Caco-2 (cell line): ENCODE measurements at regions not wholly inside any gene's neighbourhood (a gene's known extent, or its start where the extent isn't known, plus 50 kb on each side); places are given as distances from the start of the nearest gene placed in this dataset.

Source experiments
- BruUV-seq: library from RNA; stranded (reverse); fragments of 400-500 nt; replicated peaks from 2 replicates; lab custom pipeline; 2021; lab: Mats Ljungman, UMichigan
- CTCF ChIA-PET: fragments of 300-600 bp; sonication (Branson Sonifier 250); formaldehyde crosslinking; loops from one replicate; lab custom pipeline; 2022; ENCODE audit warnings: antibody characterized with exemption; lab: Charles Lee
- POLR2A ChIA-PET: fragments of 300-600 bp; sonication (Branson Sonifier 250); formaldehyde crosslinking; loops from one replicate; lab custom pipeline; 2022; ENCODE audit warnings: antibody characterized with exemption; lab: Charles Lee
- DNase-seq, 2 experiments: peaks; one replicate each; pipeline versions ENCODE4 v3.0.0 to v3.0.0-alpha.2; 2020 to 2022
- H3K27me3 ChIP-seq: replicated peaks from 2 replicates; pipeline ENCODE4 v1.6.0; 2011; ENCODE audit warnings: low read length; ENCODE audit not compliant: control insufficient read depth, insufficient read depth
- H3K36me3 ChIP-seq: 2 replicates; pipeline ENCODE4 v1.5.1; 2011; ENCODE audit warnings: low read length; ENCODE audit not compliant: control insufficient read depth, insufficient read depth
- H3K4me1 ChIP-seq: fragments of 250-450 bp; sonication (Bioruptor Pico); 2 replicates; pipeline ENCODE4 v1.5.1; 2020; ENCODE audit warnings: mild to moderate bottlenecking
- H3K4me3 ChIP-seq: 2 replicates; pipeline ENCODE4 v1.5.1; 2011; ENCODE audit warnings: low read depth, mild to moderate bottlenecking, control low read depth, low read length
- H3K9me3 ChIP-seq: fragments of 250-450 bp; sonication (Bioruptor Pico); 2 replicates; pipeline ENCODE4 v1.5.1; 2020; ENCODE audit warnings: mild to moderate bottlenecking, moderate library complexity
- H3K27ac Mint-ChIP-seq: one replicate; pipeline ENCODE4 v1.8.0; 2022; ENCODE audit warnings: mixed read lengths; ENCODE audit not compliant: unreplicated experiment
- H3K27me3 Mint-ChIP-seq: one replicate; pipeline ENCODE4 v1.8.0; 2022; ENCODE audit warnings: mixed read lengths; ENCODE audit not compliant: insufficient read depth, unreplicated experiment
- H3K36me3 Mint-ChIP-seq: one replicate; pipeline ENCODE4 v1.8.0; 2022; ENCODE audit warnings: mild to moderate bottlenecking, mixed read lengths; ENCODE audit not compliant: insufficient read depth, unreplicated experiment
- H3K4me1 Mint-ChIP-seq: one replicate; pipeline ENCODE4 v1.8.0; 2022; ENCODE audit warnings: low read depth, mixed read lengths; ENCODE audit not compliant: unreplicated experiment
- H3K4me3 Mint-ChIP-seq: one replicate; pipeline ENCODE4 v1.8.0; 2022; ENCODE audit warnings: mild to moderate bottlenecking, moderate library complexity, mixed read lengths; ENCODE audit not compliant: unreplicated experiment
- H3K9me3 Mint-ChIP-seq: one replicate; pipeline ENCODE4 v1.8.0; 2022; ENCODE audit warnings: mixed read lengths; ENCODE audit not compliant: unreplicated experiment
- intact Hi-C: fragments of 100-400 bp; cut with micrococcal nuclease; formaldehyde crosslinking; loops from one replicate; pipeline ENCODE4 v1.10.0; 2022; ENCODE audit not compliant: unreplicated experiment
- TF ChIP-seq, protein P1 (sequence below), 2 experiments: fragments of 200-600 bp in 1 of 2; IDR thresholded peaks; 1 replicate in 1 of 2; 2 replicates in 1 of 2; pipeline versions ENCODE4 v1.5.1 to v1.8.0; 2011 to 2022; ENCODE audit warnings: antibody characterized with exemption in 1 of 2, control low read depth in 1 of 2, inconsistent platforms in 1 of 2, low read depth in 1 of 2, low read length in 1 of 2, mild to moderate bottlenecking in 1 of 2, moderate library complexity in 1 of 2; ENCODE audit not compliant: insufficient read depth in 1 of 2, severe bottlenecking in 1 of 2, unreplicated experiment in 1 of 2

- TF ChIP-seq, protein P1, sequence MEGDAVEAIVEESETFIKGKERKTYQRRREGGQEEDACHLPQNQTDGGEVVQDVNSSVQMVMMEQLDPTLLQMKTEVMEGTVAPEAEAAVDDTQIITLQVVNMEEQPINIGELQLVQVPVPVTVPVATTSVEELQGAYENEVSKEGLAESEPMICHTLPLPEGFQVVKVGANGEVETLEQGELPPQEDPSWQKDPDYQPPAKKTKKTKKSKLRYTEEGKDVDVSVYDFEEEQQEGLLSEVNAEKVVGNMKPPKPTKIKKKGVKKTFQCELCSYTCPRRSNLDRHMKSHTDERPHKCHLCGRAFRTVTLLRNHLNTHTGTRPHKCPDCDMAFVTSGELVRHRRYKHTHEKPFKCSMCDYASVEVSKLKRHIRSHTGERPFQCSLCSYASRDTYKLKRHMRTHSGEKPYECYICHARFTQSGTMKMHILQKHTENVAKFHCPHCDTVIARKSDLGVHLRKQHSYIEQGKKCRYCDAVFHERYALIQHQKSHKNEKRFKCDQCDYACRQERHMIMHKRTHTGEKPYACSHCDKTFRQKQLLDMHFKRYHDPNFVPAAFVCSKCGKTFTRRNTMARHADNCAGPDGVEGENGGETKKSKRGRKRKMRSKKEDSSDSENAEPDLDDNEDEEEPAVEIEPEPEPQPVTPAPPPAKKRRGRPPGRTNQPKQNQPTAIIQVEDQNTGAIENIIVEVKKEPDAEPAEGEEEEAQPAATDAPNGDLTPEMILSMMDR (IDR thresholded peaks at IDR 0.05; ENCODE audit: insufficient read depth in 1 of 2, low read depth in 1 of 2, low read length in 1 of 2, severe bottlenecking in 1 of 2, unreplicated experiment in 1 of 2): no peak
- Mint-ChIP-seq H3K4me3 (no peak overlapping the region), H3K27me3 (peaks cover 2% of the 10 kb centered on the region), H3K4me1 (no peaks in the 10 kb centered on the region), H3K27ac (no peak overlapping the region), H3K36me3 (no peaks in the 10 kb centered on the region), H3K9me3 (no peaks in the 10 kb centered on the region)
- no peaks in the 10 kb centered on the region for H3K36me3 ChIP-seq
- POLR2A ChIA-PET: no interaction called here
- CTCF ChIA-PET: no interaction called here
- intact Hi-C loops: no loop called here
- DNase-seq: no peak
- no peaks in the 10 kb centered on the region for H3K27me3 ChIP-seq
- H3K4me3 ChIP-seq: no peak overlapping the region
- H3K4me1 ChIP-seq: no peaks in the 10 kb centered on the region
- 0 out of 2 replicates have a peak, but pooled peaks cover 4% of the 10 kb centered on the region for H3K9me3 ChIP-seq
- no TSS peak for BruUV-seq
Observed at GRCh38 chr4:15286041-15286440, 141.8 kb upstream of the C1QTNF7 start.

DNA sequence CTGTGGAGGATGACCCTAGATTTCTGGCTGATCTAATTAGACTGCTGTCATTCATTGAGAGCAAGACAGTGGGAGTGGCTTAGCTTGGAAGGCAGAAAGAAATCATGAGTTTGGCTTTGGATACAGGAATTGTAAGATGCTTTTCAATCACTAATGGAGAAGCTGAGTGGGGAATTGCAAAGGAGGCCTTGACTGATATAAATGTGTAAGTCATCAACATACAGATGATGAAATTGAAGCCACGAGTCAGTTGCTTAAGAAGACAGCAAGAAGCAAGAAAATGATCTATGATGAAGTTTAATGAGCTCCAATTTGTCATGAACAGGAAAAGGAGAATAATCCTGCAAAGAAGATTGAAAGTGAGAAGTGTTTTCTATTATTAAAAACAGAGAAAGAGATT, 136.7 kb upstream of the C1QTNF7 start:
- Mint-ChIP-seq H3K4me3 (no peak overlapping the region), H3K4me1 (no peaks in the 10 kb centered on the region), H3K36me3 (no peaks in the 10 kb centered on the region), H3K9me3 (no peaks in the 10 kb centered on the region), H3K27me3 (no peaks in the 10 kb centered on the region), H3K27ac (no peak overlapping the region)
- H3K4me1 ChIP-seq: no peaks in the 10 kb centered on the region
- no peak for DNase-seq
- ChIA-PET POLR2A (no interaction called here), CTCF (no interaction called here)
- H3K27me3 ChIP-seq: no peaks in the 10 kb centered on the region
- H3K36me3 ChIP-seq: no peaks in the 10 kb centered on the region
- H3K4me3 ChIP-seq: no peak overlapping the region
- TF ChIP-seq, protein P1 (IDR thresholded peaks at IDR 0.05; ENCODE audit: insufficient read depth in 1 of 2, low read depth in 1 of 2, low read length in 1 of 2, severe bottlenecking in 1 of 2, unreplicated experiment in 1 of 2): no peak
- intact Hi-C loops: no loop called here
- no peaks in the 10 kb centered on the region for H3K9me3 ChIP-seq
- no TSS peak for BruUV-seq

DNA sequence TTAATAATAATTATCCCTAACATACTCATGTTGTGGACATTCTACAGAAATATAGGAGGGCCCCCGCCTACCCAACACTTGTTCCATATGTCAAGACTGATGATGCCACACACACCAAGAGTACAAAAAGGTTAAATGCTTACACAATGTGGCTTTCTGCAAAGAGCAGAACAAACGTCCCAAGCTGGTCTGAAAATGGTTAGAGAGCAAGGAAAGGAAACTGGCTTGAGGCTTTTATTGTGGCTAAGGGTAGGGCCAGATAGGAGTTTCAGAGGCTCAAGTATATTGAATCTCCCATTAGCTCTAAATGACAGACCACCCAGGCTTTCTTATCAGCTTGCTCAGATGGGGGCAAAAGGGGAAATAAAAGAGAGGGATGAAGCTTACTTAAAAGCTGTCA, 134.1 kb upstream of the C1QTNF7 start:
- TF ChIP-seq, protein P1 (IDR thresholded peaks at IDR 0.05; ENCODE audit: insufficient read depth in 1 of 2, low read depth in 1 of 2, low read length in 1 of 2, severe bottlenecking in 1 of 2, unreplicated experiment in 1 of 2): no peak
- no peaks in the 10 kb centered on the region for H3K36me3 Mint-ChIP-seq
- DNase-seq: no peak
- ChIA-PET POLR2A (no interaction called here), CTCF (no interaction called here)
- H3K9me3 Mint-ChIP-seq: no peaks in the 10 kb centered on the region
- H3K4me3 Mint-ChIP-seq: no peak overlapping the region
- H3K27ac Mint-ChIP-seq: no peak overlapping the region
- no peaks in the 10 kb centered on the region for H3K4me1 Mint-ChIP-seq
- H3K27me3 Mint-ChIP-seq: no peaks in the 10 kb centered on the region
- no peaks in the 10 kb centered on the region for H3K36me3 ChIP-seq
- intact Hi-C loops: no loop called here
- H3K4me3 ChIP-seq: no peak overlapping the region
- no peaks in the 10 kb centered on the region for H3K4me1 ChIP-seq
- no peaks in the 10 kb centered on the region for H3K9me3 ChIP-seq
- no peaks in the 10 kb centered on the region for H3K27me3 ChIP-seq
- BruUV-seq: no TSS peak
